Inflammatory macrophage treated with lipopolysaccharide for 1 hour (primary cell): ENCODE measurements at regions not wholly inside any gene's neighbourhood (a gene's known extent, or its start where the extent isn't known, plus 50 kb on each side); places are given as distances from the start of the nearest gene placed in this dataset.

Source experiments
- DNase-seq, 2 donors: peaks; one replicate each; pipeline ENCODE4 v3.0.0-alpha.2; 2020 to 2022

GRCh38 chr22:44611880-44612496 is 90.0 kb upstream of the PRR5 start:
- DNase-seq = no peak

- DNase-seq = no peak
Observed at GRCh38 chr22:44610071-44610470, 91.9 kb upstream of the PRR5 start.

- no peak for DNase-seq
Observed at GRCh38 chr22:44609400-44609988, 92.5 kb upstream of the PRR5 start.

- DNase-seq = no peak
Observed at GRCh38 chr22:44608597-44609399, 93.2 kb upstream of the PRR5 start.

- no peak for DNase-seq
Observed at GRCh38 chr22:44606126-44606525, 95.9 kb upstream of the PRR5 start.

- no peak for DNase-seq
Observed at GRCh38 chr22:44605486-44605885, 96.5 kb upstream of the PRR5 start.

- DNase-seq = no peak
Observed at GRCh38 chr22:44604991-44605390, 97.0 kb upstream of the PRR5 start.

GRCh38 chr22:44604455-44604854 is 97.5 kb upstream of the PRR5 start:
- DNase-seq = no peak

- peak; percentile 84 to 87 for DNase-seq
Observed at GRCh38 chr22:44603767-44604166, 98.2 kb upstream of the PRR5 start.

- DNase-seq = no peak
Observed at GRCh38 chr22:44601725-44602124, 100.3 kb upstream of the PRR5 start.

- no peak for DNase-seq
Observed at GRCh38 chr22:44601189-44601588, 100.8 kb upstream of the PRR5 start.

GRCh38 chr22:44600207-44600785 is 101.7 kb upstream of the PRR5 start:
- no peak for DNase-seq

GRCh38 chr22:44599500-44600140 is 101.6 kb upstream of the RTL6 start:
- DNase-seq = no peak

GRCh38 chr22:44599084-44599483 is 101.1 kb upstream of the RTL6 start:
- DNase-seq = no peak

GRCh38 chr22:44597616-44598015 is 99.6 kb upstream of the RTL6 start:
- no peak for DNase-seq

- no peak for DNase-seq
Observed at GRCh38 chr22:44596396-44597125, 98.5 kb upstream of the RTL6 start.

GRCh38 chr22:44595841-44596341 is 97.9 kb upstream of the RTL6 start:
- DNase-seq = peak in 1 of 2 donors; percentile 21

GRCh38 chr22:44594951-44595350 is 96.9 kb upstream of the RTL6 start:
- no peak for DNase-seq

GRCh38 chr22:44592824-44593148 is 94.8 kb upstream of the RTL6 start:
- DNase-seq = no peak

- DNase-seq = no peak
Observed at GRCh38 chr22:44592126-44592823, 94.2 kb upstream of the RTL6 start.

GRCh38 chr22:44591146-44591790 is 93.2 kb upstream of the RTL6 start:
- DNase-seq = no peak
